CD4-positive, alpha-beta T cell (primary cell): ENCODE measurements at regions not wholly inside any gene's neighbourhood (a gene's known extent, or its start where the extent isn't known, plus 50 kb on each side); places are given as distances from the start of the nearest gene placed in this dataset.

Source experiments
- ATAC-seq: fragments of 200-7000 bp; cut with Tn5 transposase; one replicate; pipeline ENCODE4 v1.10.0; 2022; ENCODE audit warnings: mild to moderate bottlenecking; ENCODE audit not compliant: poor library complexity
- CTCF ChIA-PET: fragments of 350-600 bp; sonication (Branson Sonifier 250); formaldehyde crosslinking; loops from one replicate; lab custom pipeline; 2021; ENCODE audit warnings: antibody characterized with exemption, inconsistent platforms; lab: Charles Lee
- POLR2A ChIA-PET: fragments of 350-600 bp; sonication (Branson Sonifier 250); formaldehyde crosslinking; loops from one replicate; lab custom pipeline; 2021; ENCODE audit warnings: antibody characterized with exemption, inconsistent platforms; lab: Charles Lee
- DNase-seq, 14 experiments: peaks; one replicate each; pipeline ENCODE4 v3.0.0-alpha.2; 2013 to 2020; ENCODE audit warnings: mixed read lengths in 2 of 14
- H3K27ac ChIP-seq, 2 donors: one replicate each; pipeline versions ENCODE4 v1.5.1 to v1.7.0; 2013; ENCODE audit warnings: low read length in 2 of 2, low read depth in 1 of 2, mild to moderate bottlenecking in 1 of 2
- H3K27me3 ChIP-seq, 2 experiments: 1 replicate in 1 of 2; 2 replicates in 1 of 2; pipeline versions ENCODE4 v1.6.1 to v1.7.0; 2013; ENCODE audit warnings: low read length in 2 of 2, control low read depth in 1 of 2, mild to moderate bottlenecking in 1 of 2, moderate library complexity in 1 of 2; ENCODE audit not compliant: insufficient read depth in 2 of 2, control insufficient read depth in 1 of 2
- H3K36me3 ChIP-seq: one replicate; pipeline ENCODE4 v1.6.1; 2013; ENCODE audit warnings: low read length, control low read depth; ENCODE audit not compliant: insufficient read depth
- H3K4me1 ChIP-seq: one replicate; pipeline ENCODE4 v1.6.1; 2013; ENCODE audit warnings: low read length, control low read depth; ENCODE audit not compliant: insufficient read depth
- H3K4me3 ChIP-seq: one replicate; pipeline ENCODE4 v1.5.1; 2013; ENCODE audit warnings: mild to moderate bottlenecking, low read length, moderate library complexity
- H3K9me3 ChIP-seq, 2 experiments: 1 replicate in 1 of 2; 2 replicates in 1 of 2; pipeline versions ENCODE4 v1.6.1 to v1.7.0; 2013; ENCODE audit warnings: low read length in 2 of 2, mild to moderate bottlenecking in 2 of 2, control low read depth in 1 of 2, moderate library complexity in 1 of 2; ENCODE audit not compliant: control insufficient read depth in 1 of 2, insufficient read depth in 1 of 2
- H3K27ac Mint-ChIP-seq: one replicate; pipeline ENCODE4 v1.8.0; 2020; ENCODE audit warnings: mixed read lengths
- H3K27me3 Mint-ChIP-seq: one replicate; pipeline ENCODE4 v1.8.0; 2021; ENCODE audit warnings: mixed read lengths
- H3K36me3 Mint-ChIP-seq: one replicate; pipeline ENCODE4 v1.8.0; 2021; ENCODE audit warnings: low read depth, mixed read lengths
- H3K4me1 Mint-ChIP-seq: one replicate; pipeline ENCODE4 v1.8.0; 2021; ENCODE audit warnings: low read depth, mixed read lengths
- H3K4me3 Mint-ChIP-seq: one replicate; pipeline ENCODE4 v1.8.0; 2020; ENCODE audit warnings: mild to moderate bottlenecking, mixed read lengths
- H3K9me3 Mint-ChIP-seq: one replicate; pipeline ENCODE4 v1.8.0; 2020; ENCODE audit warnings: mixed read lengths
- CTCF ChIP-seq: fragments of 200-600 bp; IDR thresholded peaks from one replicate; pipeline ENCODE4 v1.8.0; 2022; ENCODE audit warnings: antibody characterized with exemption, mild to moderate bottlenecking
- intact Hi-C, 2 experiments: fragments of 100-400 bp; cut with DNase I in 1 of 2; cut with micrococcal nuclease in 1 of 2; formaldehyde crosslinking; loops; one replicate each; pipeline versions ENCODE4 v1.15.1 to v1.9.0; 2023 to 2025; cut with DNase I, micrococcal nuclease

GRCh38 chr18:69233465-69234054, 167.1 kb upstream of the DOK6 start:
- TF ChIP-seq CTCF: no peak
- POLR2A ChIA-PET: no interaction called here
- Mint-ChIP-seq H3K27me3 (no peaks in the 10 kb centered on the region), H3K27ac (no peak overlapping the region), H3K9me3 (no peaks in the 10 kb centered on the region), H3K4me1 (no peaks in the 10 kb centered on the region), H3K4me3 (no peak overlapping the region), H3K36me3 (no peaks in the 10 kb centered on the region)
- DNase-seq: no peak
- intact Hi-C loops: no loop called here
- CTCF ChIA-PET: no interaction called here
- Histone ChIP-seq H3K4me1 (no peaks in the 10 kb centered on the region), H3K9me3 (no peaks in the 10 kb centered on the region), H3K4me3 (no peak overlapping the region), H3K27ac (no peak overlapping the region), H3K27me3 (no peaks in the 10 kb centered on the region), H3K36me3 (no peaks in the 10 kb centered on the region)
- no peak for ATAC-seq

GRCh38 chr18:69239849-69240674, 160.6 kb upstream of the DOK6 start:
- H3K4me3 ChIP-seq: no peak overlapping the region
- no peaks in the 10 kb centered on the region for H3K36me3 Mint-ChIP-seq
- no peaks in the 10 kb centered on the region for H3K4me1 Mint-ChIP-seq
- H3K36me3 ChIP-seq: no peaks in the 10 kb centered on the region
- ATAC-seq: no peak
- intact Hi-C loops: no loop called here
- no peaks in the 10 kb centered on the region for H3K9me3 ChIP-seq
- no peak for TF ChIP-seq CTCF
- DNase-seq: no peak
- no peaks in the 10 kb centered on the region for H3K9me3 Mint-ChIP-seq
- ChIA-PET CTCF (no interaction called here), POLR2A (no interaction called here)
- no peak overlapping the region for H3K27ac ChIP-seq
- no peaks in the 10 kb centered on the region for H3K27me3 ChIP-seq
- H3K4me3 Mint-ChIP-seq: no peak overlapping the region
- H3K27ac Mint-ChIP-seq: no peak overlapping the region
- H3K27me3 Mint-ChIP-seq: no peaks in the 10 kb centered on the region
- H3K4me1 ChIP-seq: no peaks in the 10 kb centered on the region

DNA sequence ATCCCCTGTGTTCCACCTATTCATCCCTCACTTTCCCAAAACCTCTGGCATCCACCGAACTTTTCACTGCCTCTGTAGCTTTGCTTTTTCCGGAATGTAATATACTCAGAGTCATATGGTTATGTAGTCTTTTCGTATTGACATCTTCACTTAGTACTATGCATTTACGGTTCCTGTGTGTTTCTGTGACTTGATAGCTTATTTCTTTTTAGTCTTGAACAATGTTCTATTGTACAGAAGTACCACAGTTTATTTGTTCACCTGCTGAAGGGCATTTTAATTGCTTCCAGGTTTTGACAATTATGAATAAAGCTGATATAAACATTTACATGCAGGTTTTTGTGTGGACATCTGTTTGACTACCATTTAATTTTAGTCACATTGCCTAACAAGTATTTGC, 154.7 kb upstream of the DOK6 start:
- Histone ChIP-seq H3K4me1 (no peaks in the 10 kb centered on the region), H3K9me3 (no peaks in the 10 kb centered on the region), H3K36me3 (no peaks in the 10 kb centered on the region), H3K27ac (no peak overlapping the region), H3K4me3 (no peak overlapping the region), H3K27me3 (no peaks in the 10 kb centered on the region)
- H3K4me3 Mint-ChIP-seq: no peak overlapping the region
- H3K36me3 Mint-ChIP-seq: no peaks in the 10 kb centered on the region
- H3K27me3 Mint-ChIP-seq: no peaks in the 10 kb centered on the region
- POLR2A ChIA-PET: no interaction called here
- DNase-seq: no peak
- H3K9me3 Mint-ChIP-seq: no peaks in the 10 kb centered on the region
- H3K4me1 Mint-ChIP-seq: no peaks in the 10 kb centered on the region
- H3K27ac Mint-ChIP-seq: no peak overlapping the region
- CTCF ChIA-PET: no interaction called here
- no peak for ATAC-seq
- intact Hi-C loops: no loop called here
- TF ChIP-seq CTCF: no peak
